ENCODE measurements at regions not wholly inside any gene's neighbourhood (a gene's known extent, or its start where the extent isn't known, plus 50 kb on each side); places are given as distances from the start of the nearest gene placed in this dataset.

DNA sequence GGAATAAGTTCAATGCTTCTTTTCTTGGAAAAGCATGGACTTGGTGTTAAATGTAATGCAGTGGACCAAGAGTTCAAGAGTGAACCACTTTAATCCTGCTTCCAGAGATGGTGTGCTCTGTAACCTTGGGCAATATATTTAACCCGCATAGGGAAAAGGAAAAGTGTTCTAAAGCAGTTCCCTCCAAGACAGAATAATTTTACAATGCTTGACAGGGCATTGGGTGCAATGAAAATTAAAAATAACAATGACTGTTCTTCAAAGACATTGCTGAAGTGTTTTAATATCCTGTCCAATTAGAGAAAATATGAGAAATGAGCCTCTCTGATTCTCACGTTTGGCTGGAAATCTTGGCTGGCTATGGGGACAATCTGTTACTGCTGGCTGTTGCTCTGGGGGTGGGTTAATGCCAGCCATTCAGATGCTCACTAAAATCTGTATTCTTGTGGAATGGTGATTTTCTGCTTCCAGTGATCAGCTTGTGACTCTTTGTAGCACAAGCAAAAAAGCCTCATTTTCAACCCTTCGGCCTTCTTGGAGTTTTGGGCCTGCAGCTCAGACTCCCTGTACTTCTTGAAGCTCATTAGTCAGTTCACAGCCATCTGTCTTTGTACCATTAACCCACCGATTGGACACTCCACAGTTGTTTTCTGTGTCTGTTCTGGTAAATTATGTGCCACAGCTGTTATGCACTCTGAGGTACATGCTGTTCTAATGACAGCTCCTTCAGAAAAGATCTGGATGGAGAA lies 310.6 kb downstream of the LMO7 start:
- TF ChIP-seq, protein P1, sequence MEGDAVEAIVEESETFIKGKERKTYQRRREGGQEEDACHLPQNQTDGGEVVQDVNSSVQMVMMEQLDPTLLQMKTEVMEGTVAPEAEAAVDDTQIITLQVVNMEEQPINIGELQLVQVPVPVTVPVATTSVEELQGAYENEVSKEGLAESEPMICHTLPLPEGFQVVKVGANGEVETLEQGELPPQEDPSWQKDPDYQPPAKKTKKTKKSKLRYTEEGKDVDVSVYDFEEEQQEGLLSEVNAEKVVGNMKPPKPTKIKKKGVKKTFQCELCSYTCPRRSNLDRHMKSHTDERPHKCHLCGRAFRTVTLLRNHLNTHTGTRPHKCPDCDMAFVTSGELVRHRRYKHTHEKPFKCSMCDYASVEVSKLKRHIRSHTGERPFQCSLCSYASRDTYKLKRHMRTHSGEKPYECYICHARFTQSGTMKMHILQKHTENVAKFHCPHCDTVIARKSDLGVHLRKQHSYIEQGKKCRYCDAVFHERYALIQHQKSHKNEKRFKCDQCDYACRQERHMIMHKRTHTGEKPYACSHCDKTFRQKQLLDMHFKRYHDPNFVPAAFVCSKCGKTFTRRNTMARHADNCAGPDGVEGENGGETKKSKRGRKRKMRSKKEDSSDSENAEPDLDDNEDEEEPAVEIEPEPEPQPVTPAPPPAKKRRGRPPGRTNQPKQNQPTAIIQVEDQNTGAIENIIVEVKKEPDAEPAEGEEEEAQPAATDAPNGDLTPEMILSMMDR (IDR thresholded peaks at IDR 0.05; ENCODE audit: control extremely low read depth, extremely low read depth, low read depth, missing control alignments), result no peak
- DNase-seq (ENCODE audit: extremely low spot score), result no peak
- CTCF ChIA-PET, result interaction anchor here (1.3 kb wide), 1 partner anchor 38 kb away, joined by 3 read pairs; no protein-coding TSS in a partner anchor
- POLR2A ChIA-PET, result no interaction called here

DNA sequence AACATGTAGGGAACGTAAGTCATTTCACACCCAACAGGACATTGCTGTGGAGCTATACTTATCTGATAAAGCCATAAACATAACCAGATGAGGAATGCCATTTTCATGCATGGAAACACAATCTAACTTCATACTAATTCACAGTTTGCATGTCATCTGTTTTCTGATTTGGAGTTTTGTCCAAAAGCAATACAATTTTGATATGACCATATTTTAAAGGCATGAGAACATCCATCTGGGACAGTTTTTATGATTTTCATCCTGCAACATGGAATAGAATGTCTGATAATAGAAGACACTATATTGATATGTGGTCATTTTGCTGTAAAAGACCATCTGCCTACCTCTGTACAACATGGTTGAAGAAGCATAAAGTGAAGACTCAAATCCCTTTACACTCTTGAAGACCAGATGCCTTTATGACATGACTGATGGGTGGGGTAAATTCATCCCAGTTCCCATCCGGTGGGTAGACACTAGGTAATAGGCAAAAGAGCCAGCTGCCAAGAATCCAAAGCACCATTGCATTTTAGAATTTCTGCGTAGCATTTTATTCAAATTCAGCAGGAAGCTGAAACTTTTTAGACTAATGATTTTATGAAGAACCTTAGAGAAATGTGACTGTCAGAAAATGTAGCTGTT lies 309.8 kb downstream of the LMO7 start:
- TF ChIP-seq, protein P1 (IDR thresholded peaks at IDR 0.05; ENCODE audit: control extremely low read depth, extremely low read depth, low read depth, missing control alignments), result no peak
- ChIA-PET CTCF (interaction anchor here (1.3 kb wide), 1 partner anchor 39 kb away, joined by 3 read pairs; no protein-coding TSS in a partner anchor), POLR2A (no interaction called here)
- DNase-seq (ENCODE audit: extremely low spot score), result no peak

DNA sequence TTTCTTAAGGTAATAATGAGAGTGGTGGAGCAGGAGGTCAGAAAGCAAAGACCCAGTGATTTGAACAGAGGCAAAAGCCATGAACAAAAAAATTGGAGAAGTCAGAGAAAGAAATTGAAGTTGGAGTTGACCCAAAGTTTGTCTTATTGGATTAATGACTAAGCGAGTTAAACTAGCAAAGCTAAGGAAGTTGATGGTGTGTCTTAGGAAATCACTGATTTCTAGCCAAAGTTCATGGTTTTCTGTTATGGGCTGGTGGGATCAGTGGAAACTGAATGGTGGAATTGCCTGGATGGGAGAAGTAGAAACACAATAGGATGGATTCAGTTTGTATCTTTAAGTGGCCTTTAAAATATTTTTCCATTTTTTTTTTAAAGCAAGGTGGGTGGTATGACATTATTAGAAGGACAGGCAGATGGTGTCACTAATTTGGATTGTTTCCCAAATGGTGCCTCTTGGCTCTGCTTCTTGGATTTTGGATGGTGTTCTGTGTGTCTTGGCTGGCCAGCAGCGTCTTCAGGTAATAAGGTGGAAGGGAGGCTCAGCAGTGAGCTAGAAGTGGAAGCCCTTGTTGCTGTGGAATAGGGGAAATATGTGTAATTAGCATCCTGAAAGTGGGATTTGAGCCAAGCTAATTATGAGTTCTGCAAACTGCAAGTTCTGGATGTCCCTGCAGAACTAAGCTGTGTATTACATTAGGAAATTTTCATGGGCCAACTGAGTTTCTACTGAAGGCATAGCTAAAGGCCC lies 302.9 kb downstream of the LMO7 start:
- ChIA-PET CTCF (interaction anchor here (1.0 kb wide), 1 partner anchor 9 kb away, joined by 3 read pairs; no protein-coding TSS in a partner anchor), POLR2A (no interaction called here)
- TF ChIP-seq, protein P1 (IDR thresholded peaks at IDR 0.05; ENCODE audit: control extremely low read depth, extremely low read depth, low read depth, missing control alignments), result no peak
- DNase-seq (ENCODE audit: extremely low spot score), result no peak

DNA sequence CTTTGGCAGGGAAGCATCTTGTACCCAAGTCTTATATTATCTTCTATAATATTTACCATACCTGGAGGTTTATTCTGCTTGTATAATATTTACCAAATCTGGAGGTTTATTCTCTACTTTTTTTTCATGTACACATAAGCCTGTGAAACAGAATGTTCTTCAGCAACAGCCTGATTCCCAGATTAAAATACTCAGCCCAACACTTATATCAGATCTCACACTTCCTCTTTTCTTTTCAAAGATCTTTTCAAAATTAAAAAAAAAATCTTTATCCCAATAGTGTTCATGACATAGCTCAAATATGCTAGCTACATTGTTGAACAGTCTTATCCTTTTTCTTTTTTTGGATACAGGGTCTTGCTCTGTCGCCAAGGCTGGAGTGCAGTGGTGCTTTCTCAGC lies 300.7 kb downstream of the LMO7 start:
- no peak for DNase-seq (ENCODE audit: extremely low spot score)
- TF ChIP-seq, protein P1 (IDR thresholded peaks at IDR 0.05; ENCODE audit: control extremely low read depth, extremely low read depth, low read depth, missing control alignments), result no peak
- ChIA-PET CTCF (interaction anchor here (1.2 to 1.9 kb wide), 2 partner anchors 17 to 61 kb away, joined by 3 to 4 read pairs; no protein-coding TSS in a partner anchor), POLR2A (no interaction called here)

DNA sequence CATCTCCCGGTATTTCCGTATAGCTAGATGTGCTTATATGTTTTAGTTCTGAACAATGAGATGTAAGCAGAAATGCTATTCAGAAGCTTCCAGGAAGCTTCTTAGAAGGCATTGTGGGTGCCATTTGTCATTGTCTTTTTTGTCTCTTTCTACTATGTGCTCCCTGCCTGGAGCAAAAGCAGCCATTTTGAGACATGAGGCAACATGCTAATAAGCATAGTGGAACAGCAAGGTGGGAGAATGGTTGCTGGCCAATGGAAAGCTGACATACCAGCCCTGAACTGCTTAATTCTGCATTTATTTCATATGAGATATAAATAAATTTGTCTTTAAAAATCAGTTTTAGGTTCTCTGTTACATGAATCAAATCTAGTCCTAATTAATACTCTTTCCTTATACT lies 299.7 kb downstream of the LMO7 start:
- POLR2A ChIA-PET, result no interaction called here
- CTCF ChIA-PET, result interaction anchor here (1.5 to 1.9 kb wide), 2 partner anchors 18 to 34 kb away, joined by 3 to 4 read pairs; no protein-coding TSS in a partner anchor
- no peak for DNase-seq (ENCODE audit: extremely low spot score)
- TF ChIP-seq, protein P1 (IDR thresholded peaks at IDR 0.05; ENCODE audit: control extremely low read depth, extremely low read depth, low read depth, missing control alignments), result no peak

DNA sequence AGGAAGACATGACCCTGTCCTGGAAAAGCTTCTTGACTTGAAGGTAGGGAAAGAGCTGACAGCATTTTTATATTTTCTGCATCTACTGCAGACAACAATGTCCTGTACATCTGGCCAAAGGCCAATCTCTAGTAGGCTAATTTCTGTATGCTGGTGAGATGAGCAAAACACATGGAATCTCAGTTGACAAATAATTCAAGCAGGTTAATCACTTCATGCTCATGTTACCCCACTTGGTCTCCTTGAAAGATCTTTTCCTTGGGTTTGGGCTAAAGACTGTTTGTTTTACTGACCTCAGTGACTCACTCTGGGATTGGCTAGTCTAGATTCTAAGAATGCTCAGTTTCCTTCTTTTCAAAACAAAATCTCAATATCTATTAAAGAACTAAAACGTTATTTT lies 298.8 kb downstream of the LMO7 start:
- DNase-seq (ENCODE audit: extremely low spot score), result no peak
- ChIA-PET CTCF (interaction anchor here (0.9 to 1.5 kb wide), 3 partner anchors 20 to 58 kb away, joined by 3 read pairs; no protein-coding TSS in a partner anchor), POLR2A (no interaction called here)
- TF ChIP-seq, protein P1 (IDR thresholded peaks at IDR 0.05; ENCODE audit: control extremely low read depth, extremely low read depth, low read depth, missing control alignments), result no peak
